ENCODE measurements at regions not wholly inside any gene's neighbourhood (a gene's known extent, or its start where the extent isn't known, plus 50 kb on each side); places are given as distances from the start of the nearest gene placed in this dataset.

GRCh38 chr22:22424956-22425355 lies 83.6 kb downstream of the ZNF280B start:
- Histone ChIP-seq H3K27me3 (ENCODE audit: control insufficient read depth, insufficient read depth, low read length) (peaks cover 14% of the 10 kb centered on the region), H3K9me3 (ENCODE audit: control insufficient read depth, insufficient read depth, low read length) (no peaks in the 10 kb centered on the region), H3K4me3 (ENCODE audit: low read depth, low read length) (no peak overlapping the region), H3K27ac (ENCODE audit: low read depth, low read length) (no peak overlapping the region)
- ChIA-PET POLR2A (no interaction called here), CTCF (interaction anchor here (0.5 to 1.4 kb wide), 2 partner anchors 10 to 318 kb away, joined by 3 to 7 read pairs; no protein-coding TSS in a partner anchor)
- no peak for TF ChIP-seq CTCF (IDR thresholded peaks at IDR 0.05; ENCODE audit: low read depth, low read length)
- DNase-seq (ENCODE audit: low read depth, low spot score) = no peak

GRCh38 chr22:22425356-22425755 lies 83.2 kb downstream of the ZNF280B start:
- peaks cover 14% of the 10 kb centered on the region for H3K27me3 ChIP-seq (ENCODE audit: control insufficient read depth, insufficient read depth, low read length)
- no peak overlapping the region for H3K27ac ChIP-seq (ENCODE audit: low read depth, low read length)
- ChIA-PET CTCF (interaction anchor here (1.4 kb wide), 1 partner anchor 11 kb away, joined by 7 read pairs; no protein-coding TSS in a partner anchor), POLR2A (no interaction called here)
- H3K4me3 ChIP-seq (ENCODE audit: low read depth, low read length) = no peak overlapping the region
- no peak for TF ChIP-seq CTCF (IDR thresholded peaks at IDR 0.05; ENCODE audit: low read depth, low read length)
- no peaks in the 10 kb centered on the region for H3K9me3 ChIP-seq (ENCODE audit: control insufficient read depth, insufficient read depth, low read length)
- DNase-seq (ENCODE audit: low read depth, low spot score) = no peak

- Histone ChIP-seq H3K27me3 (ENCODE audit: control insufficient read depth, insufficient read depth, low read length) (peaks cover 14% of the 10 kb centered on the region), H3K4me3 (ENCODE audit: low read depth, low read length) (no peak overlapping the region), H3K27ac (ENCODE audit: low read depth, low read length) (no peak overlapping the region), H3K9me3 (ENCODE audit: control insufficient read depth, insufficient read depth, low read length) (no peaks in the 10 kb centered on the region)
- ChIA-PET CTCF (interaction anchor here (1.4 kb wide), 1 partner anchor 11 kb away, joined by 7 read pairs; no protein-coding TSS in a partner anchor), POLR2A (no interaction called here)
- DNase-seq (ENCODE audit: low read depth, low spot score) = no peak
- no peak for TF ChIP-seq CTCF (IDR thresholded peaks at IDR 0.05; ENCODE audit: low read depth, low read length)
Measured at GRCh38 chr22:22425783-22426624, 82.5 kb downstream of the ZNF280B start.

GRCh38 chr22:22427542-22428065 lies 80.9 kb downstream of the ZNF280B start:
- Histone ChIP-seq H3K27ac (ENCODE audit: low read depth, low read length) (no peak overlapping the region), H3K9me3 (ENCODE audit: control insufficient read depth, insufficient read depth, low read length) (no peaks in the 10 kb centered on the region), H3K27me3 (ENCODE audit: control insufficient read depth, insufficient read depth, low read length) (peaks cover 14% of the 10 kb centered on the region), H3K4me3 (ENCODE audit: low read depth, low read length) (no peak overlapping the region)
- ChIA-PET POLR2A (no interaction called here), CTCF (interaction anchor here (1.6 kb wide), 1 partner anchor 9 kb away, joined by 3 read pairs; no protein-coding TSS in a partner anchor)
- no peak for TF ChIP-seq CTCF (IDR thresholded peaks at IDR 0.05; ENCODE audit: low read depth, low read length)
- no peak for DNase-seq (ENCODE audit: low read depth, low spot score)
